RWPE1 (cell line): ENCODE measurements at regions not wholly inside any gene's neighbourhood (a gene's known extent, or its start where the extent isn't known, plus 50 kb on each side); places are given as distances from the start of the nearest gene placed in this dataset.
A peak's percentile ranks its signal among the peaks of the same experiment; 100 is the strongest.

Experiments used
- CTCF ChIA-PET: fragments of 350-600 bp; sonication (Branson Sonifier 250); formaldehyde crosslinking; extraction: SDS; loops from one replicate; lab custom pipeline; 2021; lab: Yijun Ruan, JAX
- POLR2A ChIA-PET: fragments of 400-600 bp; formaldehyde crosslinking; extraction: SDS; loops from one replicate; lab custom pipeline; 2020; ENCODE audit warnings: antibody characterized with exemption; ENCODE audit not compliant: low non-redundant PET; lab: Yijun Ruan, JAX
- DNase-seq: peaks from one replicate; pipeline ENCODE4 v3.0.0; 2012; ENCODE audit warnings: low spot score
- H3K27ac ChIP-seq: fragments of 450-650 bp; 2 replicates; pipeline ENCODE4 v1.5.1; 2017
- TF ChIP-seq, protein P1 (sequence below): fragments of 450-650 bp; conservative IDR thresholded peaks from 2 replicates; pipeline ENCODE4 v1.5.1; 2017; ENCODE audit warnings: low read depth, mild to moderate bottlenecking

DNA sequence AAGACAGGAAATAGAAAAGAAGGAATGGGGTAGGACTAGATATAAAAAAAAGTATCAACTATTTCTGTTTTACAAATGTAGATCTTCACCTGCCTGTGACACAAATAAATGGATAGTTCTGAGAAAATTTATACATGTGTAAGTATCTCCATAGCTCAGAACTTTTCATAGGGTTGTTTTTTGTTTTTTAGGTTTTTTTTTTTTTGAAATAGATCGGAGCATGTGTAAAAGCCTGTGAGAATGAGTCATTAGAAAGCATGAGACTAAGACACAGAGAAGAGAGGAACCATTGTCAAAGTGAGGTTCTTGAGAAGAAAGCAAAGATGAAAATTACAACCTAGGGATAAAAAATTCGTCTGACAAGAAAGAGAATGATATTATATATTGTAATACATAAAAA is 481.6 kb downstream of the PABPC4L start:
- DNase-seq = no peak
- ChIA-PET CTCF (no interaction called here), POLR2A (no interaction called here)
- TF ChIP-seq, protein P1, sequence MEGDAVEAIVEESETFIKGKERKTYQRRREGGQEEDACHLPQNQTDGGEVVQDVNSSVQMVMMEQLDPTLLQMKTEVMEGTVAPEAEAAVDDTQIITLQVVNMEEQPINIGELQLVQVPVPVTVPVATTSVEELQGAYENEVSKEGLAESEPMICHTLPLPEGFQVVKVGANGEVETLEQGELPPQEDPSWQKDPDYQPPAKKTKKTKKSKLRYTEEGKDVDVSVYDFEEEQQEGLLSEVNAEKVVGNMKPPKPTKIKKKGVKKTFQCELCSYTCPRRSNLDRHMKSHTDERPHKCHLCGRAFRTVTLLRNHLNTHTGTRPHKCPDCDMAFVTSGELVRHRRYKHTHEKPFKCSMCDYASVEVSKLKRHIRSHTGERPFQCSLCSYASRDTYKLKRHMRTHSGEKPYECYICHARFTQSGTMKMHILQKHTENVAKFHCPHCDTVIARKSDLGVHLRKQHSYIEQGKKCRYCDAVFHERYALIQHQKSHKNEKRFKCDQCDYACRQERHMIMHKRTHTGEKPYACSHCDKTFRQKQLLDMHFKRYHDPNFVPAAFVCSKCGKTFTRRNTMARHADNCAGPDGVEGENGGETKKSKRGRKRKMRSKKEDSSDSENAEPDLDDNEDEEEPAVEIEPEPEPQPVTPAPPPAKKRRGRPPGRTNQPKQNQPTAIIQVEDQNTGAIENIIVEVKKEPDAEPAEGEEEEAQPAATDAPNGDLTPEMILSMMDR = no peak
- no peak overlapping the region for H3K27ac ChIP-seq

DNA sequence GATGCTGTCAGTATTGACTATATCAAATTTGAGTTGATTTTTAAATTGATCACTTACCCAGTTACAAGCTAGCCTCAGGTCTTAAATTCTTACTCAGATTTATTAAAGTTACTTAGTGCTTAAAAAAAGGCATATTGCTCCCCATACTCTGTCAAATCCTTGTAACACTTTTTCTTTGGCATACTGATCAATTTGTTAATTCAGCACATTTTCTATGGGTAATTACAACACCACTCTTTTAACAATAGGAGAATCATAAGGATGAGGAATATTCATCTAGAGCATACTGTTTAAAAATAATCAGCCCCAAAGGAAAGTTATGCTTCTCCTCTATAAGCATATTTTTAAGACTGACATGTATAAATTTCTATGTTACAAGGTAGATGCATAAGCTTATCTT is 482.5 kb downstream of the PABPC4L start:
- ChIA-PET CTCF (no interaction called here), POLR2A (no interaction called here)
- no peak for DNase-seq
- H3K27ac ChIP-seq = no peak overlapping the region
- TF ChIP-seq, protein P1 = no peak

DNA sequence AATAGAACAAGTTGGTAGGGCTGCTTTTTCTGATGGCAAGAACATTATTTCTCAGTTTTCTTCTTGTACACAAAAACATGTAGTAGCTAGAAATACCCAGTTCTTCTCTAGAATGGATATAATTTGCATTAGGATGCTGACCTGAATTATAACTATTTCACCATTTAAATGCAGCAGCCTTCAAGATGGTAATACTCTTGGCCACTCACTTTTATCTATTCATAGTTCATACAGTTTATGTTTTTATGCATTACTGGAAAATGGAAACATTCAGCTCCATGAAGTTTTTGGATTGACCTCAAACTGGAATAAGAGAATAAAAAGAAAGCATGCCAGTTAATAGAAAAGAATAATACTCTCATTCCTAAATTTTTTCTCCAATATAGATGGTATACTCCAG is 487.4 kb downstream of the PABPC4L start:
- no peak overlapping the region for H3K27ac ChIP-seq
- DNase-seq = no peak
- ChIA-PET CTCF (interaction anchor here (0.6 kb wide), 1 partner anchor 913 kb away, joined by 3 read pairs; no protein-coding TSS in a partner anchor), POLR2A (no interaction called here)
- TF ChIP-seq, protein P1 = no peak

DNA sequence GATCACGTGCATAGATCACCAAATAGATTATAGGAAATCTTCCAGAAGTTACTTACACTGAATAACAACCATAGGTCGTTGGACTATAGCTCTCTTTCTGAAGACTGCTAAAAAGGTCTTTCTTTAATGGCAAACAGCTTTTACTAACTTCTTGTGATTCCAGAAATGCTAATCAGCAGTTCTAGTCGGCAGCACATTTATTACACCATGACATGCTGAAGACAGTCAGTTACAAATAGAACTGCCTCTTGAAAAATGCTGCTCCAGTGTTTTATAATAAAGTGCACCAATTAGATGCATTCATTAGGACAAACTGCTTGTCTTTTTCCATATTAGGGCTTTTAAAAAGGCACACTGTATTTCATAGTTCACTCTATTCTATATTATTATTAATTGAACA is 488.2 kb downstream of the PABPC4L start:
- ChIA-PET POLR2A (no interaction called here), CTCF (no interaction called here)
- DNase-seq = no peak
- TF ChIP-seq, protein P1 = no peak
- H3K27ac ChIP-seq = no peak overlapping the region

DNA sequence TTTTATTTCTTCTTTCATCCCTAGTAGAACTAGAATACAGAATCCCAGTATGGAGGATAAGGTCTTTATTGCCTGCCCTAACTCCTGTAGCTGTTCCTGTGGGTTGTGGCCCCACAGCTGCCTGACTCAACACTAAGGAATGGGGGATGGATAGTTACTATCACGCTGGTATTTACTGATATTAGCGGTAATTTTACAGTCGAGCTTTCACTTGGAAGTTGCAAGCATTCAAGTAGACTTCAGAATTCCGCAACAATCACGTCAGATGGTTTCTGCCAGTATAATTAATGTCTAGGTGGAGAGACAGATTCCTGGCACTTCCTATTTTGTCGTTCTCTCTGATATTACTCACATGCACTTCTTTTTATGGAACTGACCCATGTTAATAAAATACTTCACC is 489.8 kb downstream of the PABPC4L start:
- H3K27ac ChIP-seq = no peak overlapping the region
- ChIA-PET CTCF (no interaction called here), POLR2A (no interaction called here)
- TF ChIP-seq, protein P1 = no peak
- DNase-seq = peak; percentile 2

DNA sequence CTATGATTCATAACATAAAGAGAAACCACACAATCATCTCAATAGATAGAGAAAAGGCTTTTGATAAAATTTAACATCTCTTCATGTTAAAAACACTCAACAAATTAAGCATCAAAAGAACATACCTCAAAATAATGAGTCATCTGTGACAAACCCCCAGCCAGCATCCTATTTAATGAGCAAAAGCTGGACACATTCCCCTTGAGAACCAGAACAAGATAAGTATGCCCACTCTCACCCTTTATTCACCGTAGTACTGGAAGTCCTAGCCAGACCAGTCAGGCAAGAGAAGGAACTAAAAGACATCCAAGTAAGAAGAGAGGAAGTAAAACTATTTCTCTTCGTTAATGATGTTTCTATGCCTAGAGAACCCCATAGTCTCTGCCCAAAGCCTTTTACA is 507.2 kb downstream of the PABPC4L start:
- CTCF ChIA-PET = no interaction called here
- H3K27ac ChIP-seq = no peak overlapping the region
- no peak for DNase-seq
- TF ChIP-seq, protein P1 = no peak
- POLR2A ChIA-PET = no interaction called here
